HEK293 (cell line): ENCODE measurements at regions not wholly inside any gene's neighbourhood (a gene's known extent, or its start where the extent isn't known, plus 50 kb on each side); places are given as distances from the start of the nearest gene placed in this dataset.

Experiments used
- CTCF ChIA-PET: fragments of 350-600 bp; formaldehyde crosslinking; extraction: SDS; loops from one replicate; lab custom pipeline; 2021; ENCODE audit warnings: antibody characterized with exemption; lab: Yijun Ruan, JAX
- POLR2A ChIA-PET: fragments of 300-600 bp; formaldehyde crosslinking; extraction: SDS; loops from one replicate; lab custom pipeline; 2020; ENCODE audit warnings: antibody characterized with exemption, inconsistent platforms; lab: Yijun Ruan, JAX
- H3K27ac ChIP-seq: fragments of 200-500 bp; sonication (Bioruptor generic); 2 replicates; pipeline ENCODE4 v1.5.1; 2014; ENCODE audit warnings: low read depth, low read length, control low read depth, inconsistent platforms; ENCODE audit errors: extremely low read depth
- H3K36me3 ChIP-seq, 2 experiments: fragments of 200-500 bp in 1 of 2; sonication (Bioruptor generic) in 1 of 2; 1 replicate in 1 of 2; 2 replicates in 1 of 2; pipeline ENCODE4 v1.5.1; 2014 to 2017; ENCODE audit warnings: inconsistent platforms in 2 of 2, low read length in 2 of 2; ENCODE audit not compliant: control insufficient read depth in 2 of 2, insufficient read depth in 1 of 2
- H3K4me1 ChIP-seq: fragments of 200-500 bp; sonication (Bioruptor generic); 2 replicates; pipeline ENCODE4 v1.5.1; 2014; ENCODE audit warnings: mild to moderate bottlenecking, low read length, inconsistent platforms; ENCODE audit not compliant: control insufficient read depth, insufficient read depth
- H3K4me3 ChIP-seq: 2 replicates; pipeline ENCODE4 v1.5.1; 2011; ENCODE audit warnings: low read depth, mild to moderate bottlenecking, control low read depth, low read length, moderate library complexity
- H3K9me3 ChIP-seq: fragments of 200-500 bp; sonication (Bioruptor generic); 2 replicates; pipeline ENCODE4 v1.5.1; 2014; ENCODE audit warnings: low read depth, low read length, inconsistent platforms; ENCODE audit not compliant: control insufficient read depth, insufficient read depth
- FEZF1 ChIP-seq: fragments of 450-650 bp; formaldehyde crosslinking; IDR thresholded peaks from 2 replicates; pipeline ENCODE4 v1.5.1; 2016; ENCODE audit warnings: missing biosample characterization, missing genetic modification characterization
- HOXD13 ChIP-seq: sonication (generic); formaldehyde crosslinking; IDR thresholded peaks from 2 replicates; pipeline ENCODE4 v1.8.0; 2022; ENCODE audit warnings: missing genetic modification reagents, borderline replicate concordance
- KLF10 ChIP-seq: fragments of 450-650 bp; IDR thresholded peaks from 2 replicates; pipeline ENCODE4 v1.5.1; 2018; ENCODE audit warnings: missing biosample characterization, mild to moderate bottlenecking, missing genetic modification characterization
- REPIN1 ChIP-seq: fragments of 450-650 bp; formaldehyde crosslinking; IDR thresholded peaks from 2 replicates; pipeline ENCODE4 v1.5.1; 2017; ENCODE audit warnings: missing biosample characterization, missing genetic modification characterization, low read depth
- SCRT2 ChIP-seq: fragments of 450-650 bp; formaldehyde crosslinking; IDR thresholded peaks from 2 replicates; pipeline ENCODE4 v1.5.1; 2016; ENCODE audit warnings: missing biosample characterization, missing genetic modification characterization
- ZBTB8A ChIP-seq: fragments of 450-650 bp; formaldehyde crosslinking; IDR thresholded peaks from 2 replicates; pipeline ENCODE4 v1.5.1; 2016; ENCODE audit warnings: missing biosample characterization, missing genetic modification characterization
- ZNF121 ChIP-seq: fragments of 450-650 bp; formaldehyde crosslinking; IDR thresholded peaks from 2 replicates; pipeline ENCODE4 v1.5.1; 2016; ENCODE audit warnings: missing biosample characterization, missing genetic modification characterization
- ZNF157 ChIP-seq: fragments of 450-650 bp; formaldehyde crosslinking; IDR thresholded peaks from 2 replicates; pipeline ENCODE4 v1.5.1; 2016; ENCODE audit warnings: missing biosample characterization, missing genetic modification characterization
- ZNF169 ChIP-seq: fragments of 450-650 bp; formaldehyde crosslinking; IDR thresholded peaks from 2 replicates; pipeline ENCODE4 v1.5.1; 2016; ENCODE audit warnings: missing biosample characterization, missing genetic modification characterization
- ZNF174 ChIP-seq: fragments of 450-650 bp; formaldehyde crosslinking; IDR thresholded peaks from 2 replicates; pipeline ENCODE4 v1.5.0; 2017; ENCODE audit warnings: missing biosample characterization, mild to moderate bottlenecking, missing genetic modification characterization
- ZNF223 ChIP-seq: fragments of 450-650 bp; formaldehyde crosslinking; IDR thresholded peaks from 2 replicates; pipeline ENCODE4 v1.5.1; 2016; ENCODE audit warnings: missing biosample characterization, missing genetic modification characterization
- ZNF302 ChIP-seq: fragments of 450-650 bp; formaldehyde crosslinking; IDR thresholded peaks from 2 replicates; pipeline ENCODE4 v1.5.1; 2016; ENCODE audit warnings: missing biosample characterization, missing genetic modification characterization, low read depth
- ZNF341 ChIP-seq: fragments of 450-650 bp; formaldehyde crosslinking; IDR thresholded peaks from 2 replicates; pipeline ENCODE4; 2016; ENCODE audit warnings: low read depth, missing biosample characterization, missing genetic modification characterization
- ZNF473 ChIP-seq: fragments of 450-650 bp; formaldehyde crosslinking; IDR thresholded peaks from 2 replicates; pipeline ENCODE4 v1.5.1; 2017; ENCODE audit warnings: missing biosample characterization, missing genetic modification characterization
- ZNF544 ChIP-seq: fragments of 450-650 bp; formaldehyde crosslinking; IDR thresholded peaks from 2 replicates; pipeline ENCODE4 v1.5.0; 2017; ENCODE audit warnings: missing biosample characterization, missing genetic modification characterization
- ZNF600 ChIP-seq: fragments of 450-650 bp; formaldehyde crosslinking; IDR thresholded peaks from 2 replicates; pipeline ENCODE4 v1.5.1; 2016; ENCODE audit warnings: missing biosample characterization, missing genetic modification characterization
- ZNF629 ChIP-seq: fragments of 450-650 bp; formaldehyde crosslinking; IDR thresholded peaks from 2 replicates; pipeline ENCODE4 v1.5.1; 2017; ENCODE audit warnings: missing biosample characterization, missing genetic modification characterization
- ZNF776 ChIP-seq: fragments of 450-650 bp; formaldehyde crosslinking; IDR thresholded peaks from 2 replicates; pipeline ENCODE4 v1.5.0; 2017; ENCODE audit warnings: missing biosample characterization, missing genetic modification characterization, borderline replicate concordance
- ZSCAN30 ChIP-seq: fragments of 450-650 bp; IDR thresholded peaks from 2 replicates; pipeline ENCODE4 v1.5.1; 2018; ENCODE audit warnings: missing biosample characterization, mild to moderate bottlenecking, missing genetic modification characterization, moderate library complexity
- TF ChIP-seq, protein P1 (sequence below): IDR thresholded peaks from 2 replicates; pipeline ENCODE4 v1.6.1; 2011; ENCODE audit warnings: mild to moderate bottlenecking, low read depth, low read length, borderline replicate concordance
- TF ChIP-seq, protein P2 (sequence below): fragments of 450-650 bp; formaldehyde crosslinking; IDR thresholded peaks from 2 replicates; pipeline ENCODE4 v1.5.1; 2016; ENCODE audit warnings: missing biosample characterization, missing genetic modification characterization
- TF ChIP-seq, protein P3 (sequence below): fragments of 450-650 bp; formaldehyde crosslinking; IDR thresholded peaks from 2 replicates; pipeline ENCODE4 v1.5.1; 2017; ENCODE audit warnings: missing biosample characterization, missing genetic modification characterization
- TF ChIP-seq, protein P4 (sequence below): fragments of 450-650 bp; formaldehyde crosslinking; IDR thresholded peaks from 2 replicates; pipeline ENCODE4 v1.5.1; 2016; ENCODE audit warnings: missing biosample characterization, missing genetic modification characterization
- TF ChIP-seq, protein P5 (sequence below): sonication (generic); formaldehyde crosslinking; IDR thresholded peaks from 2 replicates; pipeline ENCODE4 v1.8.1; 2022; ENCODE audit warnings: mild to moderate bottlenecking, moderate library complexity, missing genetic modification reagents

DNA sequence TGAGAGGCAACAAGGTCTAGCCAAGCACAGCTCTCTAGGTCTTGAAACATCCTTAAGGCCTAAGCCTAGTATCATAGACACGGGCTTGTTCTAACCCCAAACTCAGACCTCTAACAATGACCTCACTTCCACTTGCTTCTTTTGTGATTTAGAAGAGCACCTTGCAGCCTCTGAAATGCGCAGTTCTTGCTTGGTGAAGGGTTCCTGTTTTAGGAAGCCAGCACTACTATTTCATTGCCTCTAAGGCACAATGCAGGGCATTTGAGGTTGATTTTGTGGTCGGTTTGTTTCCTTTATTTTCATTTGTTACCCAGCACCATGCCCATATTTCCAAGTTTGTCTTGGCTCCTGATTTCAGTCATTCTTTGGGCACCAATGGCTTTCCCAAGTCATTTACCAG is 117.0 kb upstream of the CYP1B1 start (continued):
- no peak for TF ChIP-seq KLF10
- TF ChIP-seq ZBTB8A (tag by site-specific recombination): no peak
- no peak for TF ChIP-seq REPIN1 (tag by site-specific recombination)

DNA sequence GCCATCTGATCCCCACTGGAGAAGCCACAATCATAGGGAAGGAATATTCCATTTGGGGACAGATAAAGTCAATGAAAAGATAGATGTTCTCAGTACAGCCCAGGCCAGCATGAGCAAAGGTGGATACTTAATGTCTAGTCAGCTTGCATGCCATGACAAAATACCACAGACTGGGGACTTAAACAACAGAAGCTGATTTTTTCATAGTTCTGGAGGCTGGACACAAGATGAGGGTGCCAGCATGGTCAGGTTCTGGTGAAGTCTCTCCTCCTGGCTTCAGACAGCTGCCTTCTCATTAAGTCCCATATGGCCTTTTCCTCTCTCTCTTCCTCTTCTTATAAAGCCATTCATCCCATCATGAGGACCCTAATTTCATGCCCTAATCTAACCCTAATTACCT is 116.1 kb upstream of the CYP1B1 start:
- TF ChIP-seq ZNF174: no peak
- TF ChIP-seq, protein P1, sequence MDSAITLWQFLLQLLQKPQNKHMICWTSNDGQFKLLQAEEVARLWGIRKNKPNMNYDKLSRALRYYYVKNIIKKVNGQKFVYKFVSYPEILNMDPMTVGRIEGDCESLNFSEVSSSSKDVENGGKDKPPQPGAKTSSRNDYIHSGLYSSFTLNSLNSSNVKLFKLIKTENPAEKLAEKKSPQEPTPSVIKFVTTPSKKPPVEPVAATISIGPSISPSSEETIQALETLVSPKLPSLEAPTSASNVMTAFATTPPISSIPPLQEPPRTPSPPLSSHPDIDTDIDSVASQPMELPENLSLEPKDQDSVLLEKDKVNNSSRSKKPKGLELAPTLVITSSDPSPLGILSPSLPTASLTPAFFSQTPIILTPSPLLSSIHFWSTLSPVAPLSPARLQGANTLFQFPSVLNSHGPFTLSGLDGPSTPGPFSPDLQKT: no peak
- CTCF ChIA-PET: no interaction called here
- Histone ChIP-seq H3K36me3 (no peaks in the 10 kb centered on the region), H3K27ac (no peak overlapping the region), H3K4me1 (no peaks in the 10 kb centered on the region), H3K9me3 (no peaks in the 10 kb centered on the region), H3K4me3 (no peak overlapping the region)
- POLR2A ChIA-PET: no interaction called here

DNA sequence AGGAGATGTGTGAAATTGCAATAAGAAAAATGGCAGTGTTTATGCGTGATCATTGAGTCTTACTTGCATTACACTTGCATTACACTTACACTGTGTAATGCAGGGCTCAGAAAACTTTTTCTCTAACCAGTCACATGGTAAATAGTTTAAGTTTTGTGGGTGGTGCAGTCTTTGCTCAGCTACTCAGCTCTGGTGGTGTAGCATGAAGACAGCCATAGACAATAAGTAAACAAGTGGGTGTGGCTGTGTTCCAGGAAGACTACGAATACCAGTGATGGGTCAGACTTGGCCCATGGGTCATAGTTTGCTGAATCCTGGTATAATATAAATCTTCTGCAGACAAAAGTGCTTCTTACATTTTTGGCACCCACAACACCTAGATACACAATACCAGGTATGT is 115.6 kb upstream of the CYP1B1 start:
- TF ChIP-seq ZSCAN30 (no peak), ZNF121 (tag by site-specific recombination) (no peak), ZNF302 (tag by site-specific recombination) (no peak), ZNF157 (tag by site-specific recombination) (no peak), ZNF629 (tag by site-specific recombination) (no peak), SCRT2 (no peak), ZNF169 (no peak), ZNF776 (no peak), HOXD13 (no peak), ZNF223 (tag by site-specific recombination) (no peak), ZNF473 (tag by site-specific recombination) (no peak), FEZF1 (tag by site-specific recombination) (no peak), ZNF600 (tag by site-specific recombination) (no peak), ZNF544 (tag by site-specific recombination) (no peak), ZNF341 (no peak)
- TF ChIP-seq, protein P2, sequence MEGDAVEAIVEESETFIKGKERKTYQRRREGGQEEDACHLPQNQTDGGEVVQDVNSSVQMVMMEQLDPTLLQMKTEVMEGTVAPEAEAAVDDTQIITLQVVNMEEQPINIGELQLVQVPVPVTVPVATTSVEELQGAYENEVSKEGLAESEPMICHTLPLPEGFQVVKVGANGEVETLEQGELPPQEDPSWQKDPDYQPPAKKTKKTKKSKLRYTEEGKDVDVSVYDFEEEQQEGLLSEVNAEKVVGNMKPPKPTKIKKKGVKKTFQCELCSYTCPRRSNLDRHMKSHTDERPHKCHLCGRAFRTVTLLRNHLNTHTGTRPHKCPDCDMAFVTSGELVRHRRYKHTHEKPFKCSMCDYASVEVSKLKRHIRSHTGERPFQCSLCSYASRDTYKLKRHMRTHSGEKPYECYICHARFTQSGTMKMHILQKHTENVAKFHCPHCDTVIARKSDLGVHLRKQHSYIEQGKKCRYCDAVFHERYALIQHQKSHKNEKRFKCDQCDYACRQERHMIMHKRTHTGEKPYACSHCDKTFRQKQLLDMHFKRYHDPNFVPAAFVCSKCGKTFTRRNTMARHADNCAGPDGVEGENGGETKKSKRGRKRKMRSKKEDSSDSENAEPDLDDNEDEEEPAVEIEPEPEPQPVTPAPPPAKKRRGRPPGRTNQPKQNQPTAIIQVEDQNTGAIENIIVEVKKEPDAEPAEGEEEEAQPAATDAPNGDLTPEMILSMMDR (tag by site-specific recombination): no peak
- TF ChIP-seq, protein P3, sequence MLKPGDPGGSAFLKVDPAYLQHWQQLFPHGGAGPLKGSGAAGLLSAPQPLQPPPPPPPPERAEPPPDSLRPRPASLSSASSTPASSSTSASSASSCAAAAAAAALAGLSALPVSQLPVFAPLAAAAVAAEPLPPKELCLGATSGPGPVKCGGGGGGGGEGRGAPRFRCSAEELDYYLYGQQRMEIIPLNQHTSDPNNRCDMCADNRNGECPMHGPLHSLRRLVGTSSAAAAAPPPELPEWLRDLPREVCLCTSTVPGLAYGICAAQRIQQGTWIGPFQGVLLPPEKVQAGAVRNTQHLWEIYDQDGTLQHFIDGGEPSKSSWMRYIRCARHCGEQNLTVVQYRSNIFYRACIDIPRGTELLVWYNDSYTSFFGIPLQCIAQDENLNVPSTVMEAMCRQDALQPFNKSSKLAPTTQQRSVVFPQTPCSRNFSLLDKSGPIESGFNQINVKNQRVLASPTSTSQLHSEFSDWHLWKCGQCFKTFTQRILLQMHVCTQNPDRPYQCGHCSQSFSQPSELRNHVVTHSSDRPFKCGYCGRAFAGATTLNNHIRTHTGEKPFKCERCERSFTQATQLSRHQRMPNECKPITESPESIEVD (tag by site-specific recombination): no peak
- TF ChIP-seq, protein P4, sequence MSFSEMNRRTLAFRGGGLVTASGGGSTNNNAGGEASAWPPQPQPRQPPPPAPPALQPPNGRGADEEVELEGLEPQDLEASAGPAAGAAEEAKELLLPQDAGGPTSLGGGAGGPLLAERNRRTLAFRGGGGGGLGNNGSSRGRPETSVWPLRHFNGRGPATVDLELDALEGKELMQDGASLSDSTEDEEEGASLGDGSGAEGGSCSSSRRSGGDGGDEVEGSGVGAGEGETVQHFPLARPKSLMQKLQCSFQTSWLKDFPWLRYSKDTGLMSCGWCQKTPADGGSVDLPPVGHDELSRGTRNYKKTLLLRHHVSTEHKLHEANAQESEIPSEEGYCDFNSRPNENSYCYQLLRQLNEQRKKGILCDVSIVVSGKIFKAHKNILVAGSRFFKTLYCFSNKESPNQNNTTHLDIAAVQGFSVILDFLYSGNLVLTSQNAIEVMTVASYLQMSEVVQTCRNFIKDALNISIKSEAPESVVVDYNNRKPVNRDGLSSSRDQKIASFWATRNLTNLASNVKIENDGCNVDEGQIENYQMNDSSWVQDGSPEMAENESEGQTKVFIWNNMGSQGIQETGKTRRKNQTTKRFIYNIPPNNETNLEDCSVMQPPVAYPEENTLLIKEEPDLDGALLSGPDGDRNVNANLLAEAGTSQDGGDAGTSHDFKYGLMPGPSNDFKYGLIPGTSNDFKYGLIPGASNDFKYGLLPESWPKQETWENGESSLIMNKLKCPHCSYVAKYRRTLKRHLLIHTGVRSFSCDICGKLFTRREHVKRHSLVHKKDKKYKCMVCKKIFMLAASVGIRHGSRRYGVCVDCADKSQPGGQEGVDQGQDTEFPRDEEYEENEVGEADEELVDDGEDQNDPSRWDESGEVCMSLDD (tag by site-specific recombination): no peak
- TF ChIP-seq, protein P5, sequence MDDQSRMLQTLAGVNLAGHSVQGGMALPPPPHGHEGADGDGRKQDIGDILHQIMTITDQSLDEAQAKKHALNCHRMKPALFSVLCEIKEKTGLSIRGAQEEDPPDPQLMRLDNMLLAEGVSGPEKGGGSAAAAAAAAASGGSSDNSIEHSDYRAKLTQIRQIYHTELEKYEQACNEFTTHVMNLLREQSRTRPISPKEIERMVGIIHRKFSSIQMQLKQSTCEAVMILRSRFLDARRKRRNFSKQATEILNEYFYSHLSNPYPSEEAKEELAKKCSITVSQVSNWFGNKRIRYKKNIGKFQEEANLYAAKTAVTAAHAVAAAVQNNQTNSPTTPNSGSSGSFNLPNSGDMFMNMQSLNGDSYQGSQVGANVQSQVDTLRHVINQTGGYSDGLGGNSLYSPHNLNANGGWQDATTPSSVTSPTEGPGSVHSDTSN (CRISPR knock-in tag): no peak
- TF ChIP-seq, all 188 proteins: peak for 0
- H3K9me3 ChIP-seq: no peaks in the 10 kb centered on the region
- no peak overlapping the region for H3K27ac ChIP-seq
- POLR2A ChIA-PET: no interaction called here
- no peaks in the 10 kb centered on the region for H3K4me1 ChIP-seq
- CTCF ChIA-PET: no interaction called here
- H3K4me3 ChIP-seq: no peak overlapping the region
- no peaks in the 10 kb centered on the region for H3K36me3 ChIP-seq
